ENCODE measurements at regions not wholly inside any gene's neighbourhood (a gene's known extent, or its start where the extent isn't known, plus 50 kb on each side); places are given as distances from the start of the nearest gene placed in this dataset.

- peaks cover 26% of the 10 kb centered on the region for H3K9me3 Mint-ChIP-seq
- TF ChIP-seq, protein P1, sequence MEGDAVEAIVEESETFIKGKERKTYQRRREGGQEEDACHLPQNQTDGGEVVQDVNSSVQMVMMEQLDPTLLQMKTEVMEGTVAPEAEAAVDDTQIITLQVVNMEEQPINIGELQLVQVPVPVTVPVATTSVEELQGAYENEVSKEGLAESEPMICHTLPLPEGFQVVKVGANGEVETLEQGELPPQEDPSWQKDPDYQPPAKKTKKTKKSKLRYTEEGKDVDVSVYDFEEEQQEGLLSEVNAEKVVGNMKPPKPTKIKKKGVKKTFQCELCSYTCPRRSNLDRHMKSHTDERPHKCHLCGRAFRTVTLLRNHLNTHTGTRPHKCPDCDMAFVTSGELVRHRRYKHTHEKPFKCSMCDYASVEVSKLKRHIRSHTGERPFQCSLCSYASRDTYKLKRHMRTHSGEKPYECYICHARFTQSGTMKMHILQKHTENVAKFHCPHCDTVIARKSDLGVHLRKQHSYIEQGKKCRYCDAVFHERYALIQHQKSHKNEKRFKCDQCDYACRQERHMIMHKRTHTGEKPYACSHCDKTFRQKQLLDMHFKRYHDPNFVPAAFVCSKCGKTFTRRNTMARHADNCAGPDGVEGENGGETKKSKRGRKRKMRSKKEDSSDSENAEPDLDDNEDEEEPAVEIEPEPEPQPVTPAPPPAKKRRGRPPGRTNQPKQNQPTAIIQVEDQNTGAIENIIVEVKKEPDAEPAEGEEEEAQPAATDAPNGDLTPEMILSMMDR (IDR thresholded peaks at IDR 0.05) = no peak
Measured at GRCh38 chr1:95497566-95497965, 263.6 kb downstream of the RWDD3 start.

DNA sequence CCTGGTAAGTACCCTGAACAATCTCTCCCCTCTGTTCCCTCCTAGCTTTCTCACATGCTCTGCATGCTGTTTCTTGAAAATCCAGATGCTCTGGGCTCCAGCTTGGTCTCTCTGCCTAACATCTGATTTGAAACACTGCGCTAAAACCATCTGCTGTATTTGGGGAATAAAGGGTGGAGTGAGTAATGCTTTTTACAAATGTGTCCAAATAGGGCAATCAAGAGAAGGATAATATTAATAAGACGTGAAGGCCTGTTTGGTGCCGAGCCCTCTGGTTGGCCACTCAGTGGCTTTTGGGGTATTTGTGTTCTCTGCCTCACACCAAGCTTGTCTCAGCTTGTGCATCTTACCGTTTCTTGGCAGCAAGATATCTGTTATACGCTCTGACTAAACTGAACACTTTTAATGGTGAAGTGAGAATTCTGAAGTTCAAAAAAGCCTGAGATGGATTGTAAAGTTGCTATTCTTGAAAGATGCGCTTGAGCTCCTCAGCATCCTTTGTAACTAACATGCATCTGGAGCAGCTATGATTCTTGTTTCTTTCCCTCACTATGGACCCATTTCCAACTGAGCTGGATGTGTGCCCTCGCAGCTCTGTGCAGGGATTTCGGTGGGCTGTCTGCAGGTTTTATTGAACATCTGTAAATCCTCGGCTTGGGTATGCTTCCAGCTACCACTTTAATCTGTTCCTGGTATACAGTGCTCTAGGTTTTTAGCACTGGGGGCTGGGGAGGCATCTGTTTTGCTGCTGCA lies 269.4 kb downstream of the RWDD3 start:
- Mint-ChIP-seq H3K27ac (no peak overlapping the region), H3K9me3 (peaks cover 50% of the 10 kb centered on the region), H3K4me3 (no peak overlapping the region), H3K27me3 (ENCODE audit: insufficient read depth) (no peaks in the 10 kb centered on the region), H3K4me1 (ENCODE audit: low read depth) (no peaks in the 10 kb centered on the region), H3K36me3 (ENCODE audit: low read depth) (0 out of 2 replicates have a peak, but pooled peaks cover 4% of the 10 kb centered on the region)
- TF ChIP-seq, protein P1 (IDR thresholded peaks at IDR 0.05) = no peak
- no peak for DNase-seq

More at GRCh38 chr1:95497566-95497965, 263.6 kb downstream of the RWDD3 start:
- no peaks in the 10 kb centered on the region for H3K27me3 Mint-ChIP-seq (ENCODE audit: insufficient read depth)
- H3K4me1 Mint-ChIP-seq (ENCODE audit: low read depth) = no peaks in the 10 kb centered on the region
- no peaks in the 10 kb centered on the region for H3K36me3 Mint-ChIP-seq (ENCODE audit: low read depth)
- no peak overlapping the region for H3K27ac Mint-ChIP-seq
- DNase-seq = no peak
- H3K4me3 Mint-ChIP-seq = no peak overlapping the region

GRCh38 chr1:95504321-95504720 lies 270.3 kb downstream of the RWDD3 start:
- TF ChIP-seq, protein P1 (IDR thresholded peaks at IDR 0.05) = no peak
- no peak for DNase-seq
- H3K27me3 Mint-ChIP-seq (ENCODE audit: insufficient read depth) = no peaks in the 10 kb centered on the region
- H3K4me3 Mint-ChIP-seq = no peak overlapping the region
- no peak overlapping the region for H3K27ac Mint-ChIP-seq
- 0 out of 2 replicates have a peak, but pooled peaks cover 4% of the 10 kb centered on the region for H3K36me3 Mint-ChIP-seq (ENCODE audit: low read depth)
- H3K9me3 Mint-ChIP-seq = peaks cover 50% of the 10 kb centered on the region
- no peaks in the 10 kb centered on the region for H3K4me1 Mint-ChIP-seq (ENCODE audit: low read depth)

DNA sequence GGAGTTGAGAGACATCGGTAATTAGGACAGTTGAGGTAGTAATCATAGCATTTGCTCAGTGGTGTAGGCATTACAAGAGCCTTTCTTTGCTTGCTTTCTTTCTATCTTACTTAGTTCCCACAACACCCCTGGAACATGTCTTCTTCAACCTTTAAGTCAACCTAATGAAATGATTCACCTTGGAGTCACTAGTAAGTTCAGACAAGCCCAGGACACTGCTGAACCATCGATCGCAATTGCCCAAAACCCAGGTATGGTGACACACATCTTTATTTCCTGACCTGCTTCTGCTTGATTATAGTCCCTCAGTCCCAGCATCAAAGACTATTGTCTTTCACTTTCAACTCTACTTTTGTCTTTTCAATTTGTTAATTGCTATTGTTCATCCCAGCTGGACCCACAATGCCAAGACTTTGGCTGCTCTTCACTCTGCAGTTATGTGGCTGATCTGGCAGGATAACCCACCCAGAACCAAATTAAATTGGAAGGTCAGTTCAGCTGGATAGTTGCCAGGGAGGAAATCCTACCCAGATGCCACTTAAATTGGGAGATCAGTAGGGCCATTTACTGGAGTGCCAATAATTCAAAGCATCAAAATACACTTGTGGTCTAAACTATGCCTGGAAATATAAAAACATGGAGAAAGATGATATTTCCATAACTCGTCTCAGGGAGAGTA lies 272.9 kb downstream of the RWDD3 start:
- H3K4me1 Mint-ChIP-seq (ENCODE audit: low read depth) = no peaks in the 10 kb centered on the region

DNA sequence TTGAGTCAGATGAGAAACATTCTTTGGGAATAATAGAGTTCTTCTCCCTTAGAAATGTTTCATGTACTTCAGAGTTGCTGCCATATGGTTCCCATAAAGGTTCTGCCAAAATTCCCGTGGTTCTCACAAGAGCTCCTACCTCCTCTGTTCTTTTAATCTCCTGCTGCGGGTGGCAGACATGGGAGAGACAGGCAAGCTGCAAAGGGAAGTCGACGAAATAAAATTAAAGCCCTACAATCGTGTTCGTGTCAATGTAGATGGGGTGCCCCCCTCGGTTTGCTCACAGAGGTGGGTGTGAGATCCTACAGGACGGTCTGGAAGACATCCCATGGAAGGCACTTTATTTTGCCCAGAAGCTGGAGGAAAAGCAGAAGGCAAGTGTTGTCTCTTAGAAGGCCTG lies 276.0 kb downstream of the RWDD3 start:
- H3K4me1 Mint-ChIP-seq (ENCODE audit: low read depth) = no peaks in the 10 kb centered on the region
- no peak overlapping the region for H3K27ac Mint-ChIP-seq
- TF ChIP-seq, protein P1 (IDR thresholded peaks at IDR 0.05) = no peak
- no peak overlapping the region for H3K4me3 Mint-ChIP-seq
- H3K9me3 Mint-ChIP-seq = peaks cover 59% of the 10 kb centered on the region
- H3K27me3 Mint-ChIP-seq (ENCODE audit: insufficient read depth) = no peaks in the 10 kb centered on the region
- H3K36me3 Mint-ChIP-seq (ENCODE audit: low read depth) = peaks cover 8% of the 10 kb centered on the region; the same call in 1 of the 2 replicates
- DNase-seq = no peak

More for the DNA sequence above, 272.9 kb downstream of the RWDD3 start:
- no peak overlapping the region for H3K27ac Mint-ChIP-seq
- H3K4me3 Mint-ChIP-seq = no peak overlapping the region
- TF ChIP-seq, protein P1 (IDR thresholded peaks at IDR 0.05) = no peak
- no peak for DNase-seq
- H3K27me3 Mint-ChIP-seq (ENCODE audit: insufficient read depth) = no peaks in the 10 kb centered on the region
- H3K9me3 Mint-ChIP-seq = peaks cover 63% of the 10 kb centered on the region
- peaks cover 8% of the 10 kb centered on the region; the same call in 1 of the 2 replicates for H3K36me3 Mint-ChIP-seq (ENCODE audit: low read depth)
